Hippocampal formation (tissue), 2 donors: ENCODE measurements at regions not wholly inside any gene's neighbourhood (a gene's known extent, or its start where the extent isn't known, plus 50 kb on each side); places are given as distances from the start of the nearest gene placed in this dataset.
"Not testable (repeated sequence)": the region's sequence is repeated elsewhere in the genome, so short reads cannot be mapped to it uniquely, and the experiment has no call there.

Experiments used
- DNase-seq, 2 donors: peaks; one replicate each; lab custom pipeline; 2025; lab: John Stamatoyannopoulos, UW

- no peak for DNase-seq
Observed at GRCh38 chr2:216943109-216943508, 83.2 kb upstream of the TNP1 start.

- no peak for DNase-seq
Observed at GRCh38 chr2:216942465-216942864, 82.6 kb upstream of the TNP1 start.

- no peak for DNase-seq
Observed at GRCh38 chr2:216942016-216942415, 82.2 kb upstream of the TNP1 start.

- DNase-seq, result no peak
Observed at GRCh38 chr2:216936954-216937357, 77.1 kb upstream of the TNP1 start.

GRCh38 chr2:216934623-216935022 is 74.8 kb upstream of the TNP1 start:
- no peak for DNase-seq

GRCh38 chr2:216934151-216934550 is 74.3 kb upstream of the TNP1 start:
- no peak for DNase-seq

- DNase-seq, result no peak
Observed at GRCh38 chr2:216932863-216933548, 73.1 kb upstream of the TNP1 start.

- no peak for DNase-seq
Observed at GRCh38 chr2:216932113-216932862, 72.4 kb upstream of the TNP1 start.

- DNase-seq, result no peak
Observed at GRCh38 chr2:216930716-216931115, 70.9 kb upstream of the TNP1 start.

GRCh38 chr2:216929338-216929737 is 69.5 kb upstream of the TNP1 start:
- not testable (repeated sequence) for DNase-seq

GRCh38 chr2:216927163-216927562 is 67.3 kb upstream of the TNP1 start:
- no peak for DNase-seq

GRCh38 chr2:216925636-216926366 is 65.9 kb upstream of the TNP1 start:
- no peak for DNase-seq

- DNase-seq, result no peak
Observed at GRCh38 chr2:216925006-216925405, 65.1 kb upstream of the TNP1 start.

- DNase-seq, result no peak
Observed at GRCh38 chr2:216923706-216924105, 63.8 kb upstream of the TNP1 start.

GRCh38 chr2:216922175-216922780 is 62.4 kb upstream of the TNP1 start:
- no peak for DNase-seq

- DNase-seq, result no peak
Observed at GRCh38 chr2:216920937-216921456, 61.1 kb upstream of the TNP1 start.

- no peak for DNase-seq
Observed at GRCh38 chr2:216920143-216920876, 60.4 kb upstream of the TNP1 start.

GRCh38 chr2:216918088-216918680 is 58.3 kb upstream of the TNP1 start:
- no peak for DNase-seq

GRCh38 chr2:216916956-216917650 is 57.2 kb upstream of the TNP1 start:
- no peak for DNase-seq

- DNase-seq, result no peak
Observed at GRCh38 chr2:216915557-216916150, 55.8 kb upstream of the TNP1 start.
